Motor neuron (in vitro differentiated cells): ENCODE measurements at regions not wholly inside any gene's neighbourhood (a gene's known extent, or its start where the extent isn't known, plus 50 kb on each side); places are given as distances from the start of the nearest gene placed in this dataset.
"Not testable (repeated sequence)": the region's sequence is repeated elsewhere in the genome, so short reads cannot be mapped to it uniquely, and the experiment has no call there.

ENCODE experiments used
- ATAC-seq, 8 experiments: fragments of 200-7000 bp; cut with Tn5 transposase; replicated peaks in 6 of 8; 2 replicates each; pipeline ENCODE4 v1.8.0; 2021; ENCODE audit warnings: mild to moderate bottlenecking in 8 of 8, moderate library complexity in 8 of 8
- H3K27ac ChIP-seq, 2 donors: fragments of 250-450 bp; sonication (Bioruptor Pico); 2 replicates each; pipeline ENCODE4 v1.9.0; 2021; ENCODE audit warnings: antibody characterized with exemption in 2 of 2, mild to moderate bottlenecking in 2 of 2, moderate library complexity in 1 of 2
- H3K4me1 ChIP-seq, 2 donors: fragments of 250-450 bp; sonication (Bioruptor Pico); replicated peaks in 1 of 2; 2 replicates each; pipeline ENCODE4 v1.6.1; 2021; ENCODE audit warnings: antibody characterized with exemption in 2 of 2, mild to moderate bottlenecking in 2 of 2, moderate library complexity in 1 of 2
- H3K4me3 ChIP-seq, 5 donors: fragments of 250-450 bp; sonication (Bioruptor Pico); 2 replicates each; pipeline ENCODE4 v1.9.0; 2021; ENCODE audit warnings: antibody characterized with exemption in 5 of 5, mild to moderate bottlenecking in 5 of 5, moderate library complexity in 4 of 5
- WGBS, 10 experiments: fragments of 450-650 bp; shearing (Covaris generic); methylation state at CpG; one replicate each; pipeline ENCODE4 v1.0.0; 2022; 5-methylcytosine and 5-hydroxymethylcytosine counted together
- in situ Hi-C, 9 experiments: fragments of 400-800 bp; cut with MboI; loops; one replicate each; pipeline ENCODE4 v1.15.0; 2021; ENCODE audit warnings: low sequenced_read_pairs in 9 of 9, low pct_unique_long_range_greater_than_20kb in 2 of 9; ENCODE audit not compliant: unreplicated experiment in 9 of 9

DNA sequence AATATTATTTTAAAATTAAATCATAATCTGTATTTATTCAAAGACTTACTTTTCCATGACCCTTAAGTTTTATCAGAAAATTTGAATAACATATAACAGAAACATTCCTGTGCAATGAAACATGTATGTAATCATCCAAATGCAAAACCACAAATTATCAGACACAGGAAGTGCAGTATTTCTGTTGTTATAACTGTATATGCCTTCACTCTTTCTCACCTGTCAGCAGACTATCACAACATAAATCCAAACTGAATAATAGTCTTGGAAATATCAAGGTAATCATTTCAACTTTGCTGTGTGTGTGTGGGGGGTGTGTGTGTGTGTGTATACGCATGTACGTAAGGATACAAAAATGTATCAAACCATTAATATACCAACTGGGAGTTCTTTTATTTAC, 285.9 kb downstream of the SLC7A11 start:
- H3K27ac ChIP-seq, result no peak overlapping the region
- H3K4me1 ChIP-seq, result no peaks in the 10 kb centered on the region
- WGBS, 10 experiments, result 92 to 100% (median 100%) methylated on average over 2 of the region's 2 CpGs; no CpG with 5 or more reads in 2 of the 10 experiments
- in situ Hi-C loops, result no loop called here
- H3K4me3 ChIP-seq, result no peak overlapping the region
- no peak for ATAC-seq

DNA sequence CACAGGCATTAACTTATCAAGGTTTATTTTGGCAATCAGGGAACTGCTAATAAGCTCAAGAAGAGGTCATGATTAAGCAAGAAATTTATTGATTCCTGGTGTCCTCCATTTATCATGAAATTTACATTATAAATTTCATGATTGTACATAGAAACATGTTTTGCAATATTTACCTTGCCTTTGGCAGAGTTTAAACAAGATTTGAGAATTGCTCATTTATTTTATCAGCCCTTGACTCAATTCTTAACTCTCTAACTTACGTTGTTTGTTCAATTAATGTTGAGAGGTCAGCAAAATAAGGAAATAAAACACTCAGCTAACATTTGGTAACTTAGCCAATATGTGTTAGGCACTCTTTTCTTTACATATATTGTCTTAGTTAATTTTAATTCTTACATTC, 286.6 kb downstream of the SLC7A11 start:
- ATAC-seq, result no peak
- 64 to 100% (median 96%) methylated on average over 1 of the region's 1 CpG for WGBS, 10 experiments
- Histone ChIP-seq H3K4me1 (no peaks in the 10 kb centered on the region), H3K4me3 (no peak overlapping the region), H3K27ac (no peak overlapping the region)
- in situ Hi-C loops, result no loop called here

DNA sequence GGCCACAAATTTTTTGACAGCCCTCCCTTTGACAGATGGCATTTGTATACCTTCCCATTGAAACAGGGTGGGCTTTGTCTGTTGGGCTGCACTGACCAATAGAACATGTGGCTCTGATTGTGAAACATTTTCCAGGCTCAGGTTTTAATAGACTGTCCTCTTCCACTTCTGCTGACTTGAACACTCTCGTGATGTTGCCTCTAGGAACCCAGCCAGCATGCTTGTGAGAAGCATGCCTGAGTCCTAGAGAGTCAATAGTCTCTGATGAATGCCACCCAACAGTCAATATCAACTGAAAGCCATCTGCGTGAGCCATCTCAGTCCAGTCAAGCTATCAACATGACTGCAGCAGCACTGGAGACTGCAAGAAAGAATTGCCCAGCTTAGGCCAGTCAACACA, 290.0 kb downstream of the SLC7A11 start:
- no peak overlapping the region for H3K4me3 ChIP-seq
- in situ Hi-C loops, result no loop called here
- H3K27ac ChIP-seq, result no peak overlapping the region
- 33 to 100% (median 76%) methylated on average over 1 to 2 of the region's 2 CpGs; no CpG with 5 or more reads in 2 of the 10 experiments for WGBS, 10 experiments
- no peaks in the 10 kb centered on the region for H3K4me1 ChIP-seq
- peak in 1 of 8 experiments; percentile 98 for ATAC-seq

DNA sequence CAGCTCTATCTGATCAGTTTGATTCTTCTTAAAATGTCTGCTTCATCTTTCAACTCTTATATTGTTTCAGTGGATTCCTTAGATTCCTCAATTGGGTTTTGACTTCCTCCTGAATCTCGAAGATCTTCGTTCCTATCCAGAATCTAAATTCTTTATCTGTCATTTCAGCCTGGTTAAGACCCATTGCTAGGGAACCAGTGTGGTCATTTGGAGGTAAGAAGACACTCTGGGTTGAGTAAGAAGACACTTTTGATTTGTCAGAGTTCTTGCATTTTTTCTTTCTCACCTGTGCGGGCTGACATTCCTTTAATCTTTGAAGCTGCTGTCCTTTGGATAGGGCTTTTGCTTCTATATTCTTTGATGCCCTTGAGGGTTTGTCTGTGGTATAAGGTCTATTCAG, 291.9 kb downstream of the SLC7A11 start:
- 63 to 100% (median 100%) methylated on average over 1 to 3 of the region's 3 CpGs for WGBS, 10 experiments
- in situ Hi-C loops, result no loop called here

DNA sequence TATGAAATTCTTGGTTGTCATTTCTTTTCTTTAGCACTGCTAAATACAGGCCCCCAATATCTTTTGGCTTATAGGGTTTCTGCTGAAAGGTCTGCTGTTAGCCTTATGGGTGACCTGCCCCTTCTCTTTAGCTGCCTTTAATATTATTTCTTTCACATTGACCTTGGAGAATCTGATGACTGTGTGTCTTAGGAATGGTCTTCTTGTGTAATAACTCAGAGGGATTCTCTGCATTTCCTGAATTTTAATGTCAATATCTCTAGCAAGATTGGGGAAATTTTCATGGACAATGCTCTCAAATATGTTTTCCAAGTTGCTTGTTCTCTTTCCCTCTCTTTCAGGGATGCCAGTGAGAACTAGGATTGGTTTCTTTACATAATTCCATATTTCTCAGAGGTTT, 292.4 kb downstream of the SLC7A11 start:
- Histone ChIP-seq H3K4me1 (no peaks in the 10 kb centered on the region), H3K27ac (no peak overlapping the region), H3K4me3 (no peak overlapping the region)
- in situ Hi-C loops, result no loop called here
- no peak for ATAC-seq

More for the DNA sequence above, 291.9 kb downstream of the SLC7A11 start:
- ATAC-seq, result no peak
- Histone ChIP-seq H3K4me1 (no peaks in the 10 kb centered on the region), H3K4me3 (no peak overlapping the region), H3K27ac (no peak overlapping the region)

DNA sequence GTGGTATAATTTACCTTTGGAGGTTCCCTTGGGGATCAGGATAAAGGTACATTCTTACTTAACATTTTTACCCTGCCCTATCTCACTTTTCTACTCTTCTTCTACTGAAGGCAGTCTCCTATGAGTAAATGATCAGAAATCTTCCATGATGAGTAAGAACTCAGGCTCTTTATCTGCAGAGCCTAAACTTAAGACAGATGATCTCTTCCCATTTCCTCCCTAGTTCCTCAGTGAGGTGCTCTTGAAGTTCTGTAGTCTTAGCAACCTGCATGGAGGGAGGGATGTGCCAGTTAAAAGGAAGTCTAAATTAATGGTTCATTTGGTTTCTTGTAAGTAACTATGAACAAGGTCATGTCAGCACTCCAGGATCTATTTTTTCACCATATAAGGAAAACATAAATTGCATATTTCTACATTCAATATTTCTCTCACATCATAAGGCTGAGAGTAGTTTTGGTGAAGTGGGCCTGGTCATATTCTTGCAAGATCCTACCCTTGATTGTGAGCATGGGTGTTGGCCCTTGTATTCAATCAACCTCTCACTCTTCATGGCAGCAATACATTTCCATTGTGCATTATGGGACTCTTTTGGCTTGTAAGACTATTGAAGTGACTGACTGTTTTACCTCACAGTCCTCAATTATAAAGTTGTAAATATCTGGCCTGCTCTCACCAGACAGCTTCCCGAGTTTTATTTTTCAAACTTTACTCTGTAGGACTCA, 295.5 kb downstream of the SLC7A11 start:
- Histone ChIP-seq H3K27ac (no peak overlapping the region), H3K4me1 (no peaks in the 10 kb centered on the region), H3K4me3 (no peak overlapping the region)
- ATAC-seq, result peak in 3 of 8 experiments; percentile 17 to 92 (median 82)
- 33 to 100% (median 88%) methylated on average over 1 of the region's 1 CpG; no CpG with 5 or more reads in 4 of the 10 experiments for WGBS, 10 experiments
- in situ Hi-C loops, result no loop called here

DNA sequence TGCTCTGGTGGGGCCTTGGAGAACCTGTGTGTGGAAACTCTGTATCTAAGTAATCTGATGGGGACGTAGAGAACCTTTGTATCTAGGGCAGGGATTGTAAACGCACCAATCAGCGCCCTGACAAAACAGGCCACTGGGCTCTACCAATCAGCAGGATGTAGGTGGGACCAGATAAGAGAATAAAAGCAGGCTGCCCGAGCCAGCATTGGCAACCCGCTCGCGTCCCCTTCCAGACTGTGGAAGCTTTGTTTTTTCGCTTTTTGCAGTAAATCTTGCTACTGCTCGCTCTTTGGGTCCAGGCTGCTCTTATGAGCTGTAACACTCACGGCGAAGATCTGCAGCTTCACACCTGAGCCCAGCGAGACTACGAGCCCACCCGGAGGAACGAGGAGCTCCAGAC, 299.3 kb downstream of the SLC7A11 start:
- WGBS, 10 experiments, result 93 to 100% (median 100%) methylated on average over 1 to 6 of the region's 15 CpGs; no CpG with 5 or more reads in 5 of the 10 experiments
- H3K4me1 ChIP-seq, H3K4me3 ChIP-seq, ATAC-seq, in situ Hi-C loops, H3K27ac ChIP-seq: not testable (repeated sequence)

DNA sequence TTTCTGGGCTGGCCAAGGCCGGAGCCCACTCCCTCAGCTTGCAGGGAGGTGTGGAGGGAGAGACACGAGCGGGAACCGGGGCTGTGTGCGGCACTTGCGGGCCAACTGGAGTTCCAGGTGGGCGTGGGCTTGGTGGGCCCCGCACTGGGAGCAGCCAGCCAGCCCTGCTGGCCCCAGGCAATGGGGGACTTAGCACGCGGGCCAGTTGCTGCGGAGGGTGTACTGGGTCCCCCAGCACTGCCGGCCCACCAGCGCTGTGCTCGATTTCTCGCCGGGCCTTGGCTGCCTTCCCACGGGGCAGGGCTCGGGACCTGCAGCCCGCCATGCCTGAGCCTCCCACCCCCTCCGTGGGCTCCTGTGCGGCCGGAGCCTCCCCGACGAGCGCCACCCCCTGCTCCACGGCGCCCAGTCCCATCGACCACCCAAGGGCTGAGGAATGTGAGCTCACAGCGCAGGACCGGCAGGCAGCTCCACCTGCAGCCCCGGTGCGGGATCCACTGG, 300.1 kb downstream of the SLC7A11 start:
- H3K4me3 ChIP-seq, in situ Hi-C loops, H3K27ac ChIP-seq, ATAC-seq, H3K4me1 ChIP-seq: not testable (repeated sequence)
- WGBS, 10 experiments, result no CpG with 5 or more reads among the region's 32 CpGs

DNA sequence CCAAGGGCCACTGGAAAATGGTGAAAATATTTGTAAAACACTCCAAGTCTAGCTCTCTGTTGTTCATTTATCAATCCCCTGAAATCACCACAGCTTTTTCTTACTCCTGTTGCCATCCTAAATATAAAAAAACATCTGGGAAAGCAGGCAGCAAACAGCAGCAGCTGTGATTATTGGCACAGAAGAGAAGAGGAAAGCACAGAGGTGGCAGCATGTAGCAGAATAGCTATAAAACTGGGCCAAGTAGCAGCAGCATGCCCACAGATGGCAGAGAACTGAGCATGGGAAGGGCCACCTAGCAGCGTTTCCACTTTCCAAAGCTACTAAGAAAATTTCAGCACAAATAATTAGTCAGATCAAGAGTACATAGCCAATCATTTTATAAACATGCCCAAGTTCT, 307.2 kb downstream of the SLC7A11 start:
- Histone ChIP-seq H3K4me1 (no peaks in the 10 kb centered on the region), H3K27ac (no peak overlapping the region), H3K4me3 (no peak overlapping the region)
- ATAC-seq, result no peak
- 14 to 100% (median 83%) methylated on average over 1 of the region's 1 CpG; no CpG with 5 or more reads in 4 of the 10 experiments for WGBS, 10 experiments
- in situ Hi-C loops, result no loop called here

DNA sequence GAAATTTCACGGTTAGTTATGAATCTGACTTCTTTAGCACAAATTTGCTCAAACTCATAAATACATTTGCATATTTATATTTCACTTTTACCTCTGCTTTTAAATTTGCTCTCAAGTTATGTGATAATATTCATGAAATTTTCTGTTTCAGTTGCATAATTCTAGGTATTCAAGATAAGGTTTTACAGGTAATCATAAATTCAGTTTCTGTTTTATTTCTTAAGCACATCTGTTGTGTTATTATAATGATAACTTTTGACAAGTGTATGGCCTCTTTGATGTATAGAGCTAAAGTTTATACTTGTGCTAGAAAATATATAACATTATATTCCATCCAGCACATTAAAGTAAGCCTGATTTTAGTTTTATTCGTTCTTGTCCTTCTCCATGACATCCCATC, 308.1 kb downstream of the SLC7A11 start:
- Histone ChIP-seq H3K27ac (no peak overlapping the region), H3K4me1 (no peaks in the 10 kb centered on the region), H3K4me3 (no peak overlapping the region)
- WGBS, 10 experiments, result 50 to 100% (median 67%) methylated on average over 1 to 2 of the region's 2 CpGs; no CpG with 5 or more reads in 1 of the 10 experiments
- in situ Hi-C loops, result no loop called here
- ATAC-seq, result no peak

DNA sequence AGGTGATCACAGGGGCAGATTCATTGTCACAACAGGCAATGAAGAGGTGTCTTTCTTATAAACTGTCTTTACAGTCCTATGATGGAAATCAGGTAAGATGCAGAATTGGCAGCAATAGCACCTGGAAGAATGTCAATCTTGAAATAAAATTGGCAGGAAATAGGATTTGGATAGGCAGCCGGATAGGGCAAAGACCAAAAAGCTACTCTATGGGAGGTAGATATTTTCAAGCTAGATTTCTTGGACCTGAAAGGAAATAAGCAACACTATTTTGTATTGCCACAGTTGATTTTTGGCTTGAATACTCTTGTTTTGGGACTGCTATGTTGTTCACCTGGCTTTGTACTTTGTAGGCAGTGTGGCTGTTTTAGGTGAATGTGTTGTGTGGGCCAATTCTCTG, 314.2 kb downstream of the SLC7A11 start:
- Histone ChIP-seq H3K4me3 (no peak overlapping the region), H3K27ac (no peak overlapping the region), H3K4me1 (no peaks in the 10 kb centered on the region)
- ATAC-seq, result no peak
- in situ Hi-C loops, result no loop called here
- WGBS, 10 experiments, result 80 to 100% (median 100%) methylated on average over 1 of the region's 1 CpG; no CpG with 5 or more reads in 4 of the 10 experiments

DNA sequence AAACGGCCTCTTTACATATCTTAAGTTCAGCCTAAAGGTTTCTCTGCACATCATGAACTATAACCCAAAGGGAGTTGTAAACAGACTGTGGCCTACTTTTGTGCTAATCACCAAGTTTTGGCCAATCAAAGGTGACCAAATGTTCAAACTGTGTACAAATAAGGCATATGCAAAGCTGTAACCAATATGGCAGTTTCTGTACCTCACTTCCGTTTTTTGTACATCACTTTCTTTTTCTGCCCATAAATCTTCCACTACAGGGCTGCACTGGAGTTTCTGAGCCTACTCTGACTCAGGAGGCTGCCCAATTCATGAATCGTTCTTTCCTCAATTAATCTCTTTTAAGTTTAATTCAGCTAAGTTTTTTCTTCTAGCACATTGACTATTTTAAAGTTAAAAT, 318.7 kb downstream of the SLC7A11 start:
- no peak overlapping the region for H3K27ac ChIP-seq
- H3K4me1 ChIP-seq, result no peaks in the 10 kb centered on the region
- in situ Hi-C loops, result no loop called here
- WGBS, 10 experiments, result 68 to 100% (median 90%) methylated on average over 2 to 3 of the region's 3 CpGs; no CpG with 5 or more reads in 1 of the 10 experiments
- no peak for ATAC-seq
- no peak overlapping the region for H3K4me3 ChIP-seq

DNA sequence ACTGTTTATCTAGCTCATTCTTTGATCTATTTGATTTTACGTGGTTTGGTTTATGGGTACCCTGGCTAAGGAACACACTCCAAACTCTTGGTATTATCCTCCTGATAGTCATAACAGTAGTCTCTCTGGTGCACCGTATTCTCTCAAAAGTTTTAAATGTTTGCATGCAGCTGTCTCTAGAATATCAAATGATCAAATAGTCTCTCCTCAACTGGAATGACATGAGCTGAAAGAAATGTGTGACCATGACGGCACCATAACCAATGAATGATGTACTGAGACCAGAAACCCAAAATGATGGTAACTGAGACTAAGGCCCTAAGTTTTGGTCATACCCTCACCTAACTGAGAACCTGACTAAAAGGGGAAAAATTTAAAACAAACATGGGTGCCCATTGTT, 319.4 kb downstream of the SLC7A11 start:
- in situ Hi-C loops, result no loop called here

More for the DNA sequence above, 319.4 kb downstream of the SLC7A11 start:
- H3K4me1 ChIP-seq, result no peaks in the 10 kb centered on the region
- ATAC-seq, result no peak
- 68 to 100% (median 97%) methylated on average over 1 to 3 of the region's 3 CpGs; no CpG with 5 or more reads in 2 of the 10 experiments for WGBS, 10 experiments
- H3K4me3 ChIP-seq, result no peak overlapping the region
- H3K27ac ChIP-seq, result no peak overlapping the region
